Adrenal gland (tissue), 9 donors: ENCODE measurements at regions not wholly inside any gene's neighbourhood (a gene's known extent, or its start where the extent isn't known, plus 50 kb on each side); places are given as distances from the start of the nearest gene placed in this dataset.

ENCODE experiments used
- DNase-seq, 7 donors: peaks; one replicate each; pipeline ENCODE4 v3.0.0-alpha.2; 2019 to 2020
- H3K27ac ChIP-seq, 5 donors: fragments of 200-600 bp; sonication (generic) in 4 of 5; 1 replicate in 3 of 5; 2 replicates in 2 of 5; pipeline versions ENCODE4 v1.5.1 to v1.8.0; 2016 to 2020; ENCODE audit warnings: mild to moderate bottlenecking in 1 of 5
- H3K27me3 ChIP-seq: fragments of 200-600 bp; 2 replicates; pipeline ENCODE4 v1.8.0; 2021
- H3K36me3 ChIP-seq, 2 donors: fragments of 200-600 bp; replicated peaks in 1 of 2; 1 replicate in 1 of 2; 2 replicates in 1 of 2; pipeline versions ENCODE4 v1.5.1 to v1.8.0; 2018 to 2022
- H3K4me1 ChIP-seq, 2 donors: fragments of 200-600 bp; replicated peaks in 1 of 2; 1 replicate in 1 of 2; 2 replicates in 1 of 2; pipeline versions ENCODE4 v1.5.1 to v1.8.0; 2018 to 2021
- H3K4me3 ChIP-seq, 4 donors: fragments of 200-600 bp; sonication (generic) in 3 of 4; one replicate each; pipeline ENCODE4 v1.5.1; 2016 to 2018
- H3K9me3 ChIP-seq, 3 donors: fragments of 200-600 bp; sonication (generic) in 1 of 3; replicated peaks in 1 of 3; 1 replicate in 2 of 3; 2 replicates in 1 of 3; pipeline versions ENCODE4 v1.5.1 to v1.8.0; 2016 to 2021
- CTCF ChIP-seq, 6 experiments: fragments of 450-650 bp in 4 of 6; fragments of 200-600 bp in 2 of 6; sonication (generic) in 1 of 6; IDR thresholded peaks; 1 replicate in 5 of 6; 2 replicates in 1 of 6; pipeline versions ENCODE4 v1.5.1 to v1.8.0; 2016 to 2021; ENCODE audit warnings: antibody characterized with exemption in 6 of 6, mild to moderate bottlenecking in 2 of 6, moderate library complexity in 1 of 6
- POLR2A ChIP-seq, 2 donors: fragments of 450-650 bp; IDR thresholded peaks; one replicate each; pipeline ENCODE4 v1.6.1; 2017; ENCODE audit warnings: antibody characterized with exemption in 2 of 2, mild to moderate bottlenecking in 2 of 2, moderate library complexity in 1 of 2
- WGBS, 4 donors: extraction: QIAGEN DNeasy Blood & Tissue Kit in 2 of 4; methylation state at CpG; one replicate each; pipeline versions ENCODE4 v1.1.5 to v1.1.7; 2013 to 2017; 5-methylcytosine and 5-hydroxymethylcytosine counted together
- intact Hi-C, 2 donors: fragments of 100-400 bp; cut with DNase I; formaldehyde crosslinking; loops; one replicate each; pipeline versions ENCODE4 v1.14.1 to v1.15.0; 2022 to 2023
- donor health status: healthy with polysubstance abuse.
- donor health status: Bipolar disorder and iron deficiency.
- donor health status: DM: yes; HTN: yes; CAD: no.
- donor health status: DM: no; HTN: no; CAD: no.
- donor health status: DM: no; HTN: no; CAD: no.

- intact Hi-C loops, result no loop called here
- no peaks in the 10 kb centered on the region for H3K36me3 ChIP-seq
- no peaks in the 10 kb centered on the region for H3K9me3 ChIP-seq
- no peak overlapping the region for H3K27ac ChIP-seq
- no peaks in the 10 kb centered on the region for H3K4me1 ChIP-seq
- TF ChIP-seq CTCF (IDR thresholded peaks at IDR 0.05) (no peak), POLR2A (IDR thresholded peaks at IDR 0.05) (no peak)
- no peak for DNase-seq
- H3K27me3 ChIP-seq, result no peaks in the 10 kb centered on the region
- no peak overlapping the region for H3K4me3 ChIP-seq
- 59 to 72% (median 65%) methylated on average over 1 of the region's 1 CpG for WGBS, 4 donors
Measured at GRCh38 chr4:89425023-89425422, 117.4 kb upstream of the GPRIN3 start.

GRCh38 chr4:89422441-89422990 lies 114.9 kb upstream of the GPRIN3 start:
- H3K4me3 ChIP-seq, result no peak overlapping the region
- intact Hi-C loops, result no loop called here
- no peaks in the 10 kb centered on the region for H3K27me3 ChIP-seq
- WGBS, 4 donors, result 90 to 94% (median 94%) methylated on average over 3 of the region's 3 CpGs
- no peaks in the 10 kb centered on the region for H3K36me3 ChIP-seq
- H3K9me3 ChIP-seq, result no peaks in the 10 kb centered on the region
- no peaks in the 10 kb centered on the region for H3K4me1 ChIP-seq
- H3K27ac ChIP-seq, result no peak overlapping the region
- no peak for DNase-seq
- TF ChIP-seq POLR2A (IDR thresholded peaks at IDR 0.05) (no peak), CTCF (IDR thresholded peaks at IDR 0.05) (no peak)

GRCh38 chr4:89420507-89420906 lies 112.9 kb upstream of the GPRIN3 start:
- H3K36me3 ChIP-seq, result no peaks in the 10 kb centered on the region
- intact Hi-C loops, result no loop called here
- no peak for DNase-seq

GRCh38 chr4:89419111-89419695 lies 111.6 kb upstream of the GPRIN3 start:
- H3K4me1 ChIP-seq, result no peaks in the 10 kb centered on the region
- no peak for TF ChIP-seq POLR2A (IDR thresholded peaks at IDR 0.05)
- TF ChIP-seq CTCF (IDR thresholded peaks at IDR 0.05), result no peak
- no peaks in the 10 kb centered on the region for H3K27me3 ChIP-seq
- WGBS, 4 donors, result 82 to 88% (median 86%) methylated on average over 5 of the region's 5 CpGs
- H3K36me3 ChIP-seq, result no peaks in the 10 kb centered on the region
- H3K9me3 ChIP-seq, result no peaks in the 10 kb centered on the region
- no peak overlapping the region for H3K4me3 ChIP-seq
- DNase-seq, result no peak
- intact Hi-C loops, result no loop called here
- no peak overlapping the region for H3K27ac ChIP-seq

More at GRCh38 chr4:89420507-89420906, 112.9 kb upstream of the GPRIN3 start:
- 93 to 99% (median 95%) methylated on average over 2 of the region's 2 CpGs for WGBS, 4 donors
- Histone ChIP-seq H3K4me3 (no peak overlapping the region), H3K9me3 (no peaks in the 10 kb centered on the region), H3K27me3 (no peaks in the 10 kb centered on the region), H3K27ac (no peak overlapping the region), H3K4me1 (no peaks in the 10 kb centered on the region)
- TF ChIP-seq POLR2A (IDR thresholded peaks at IDR 0.05), result no peak
- TF ChIP-seq CTCF (IDR thresholded peaks at IDR 0.05), result no peak
